Rectal smooth muscle tissue (tissue), 1 donor: ENCODE measurements at regions not wholly inside any gene's neighbourhood (a gene's known extent, or its start where the extent isn't known, plus 50 kb on each side); places are given as distances from the start of the nearest gene placed in this dataset.

ENCODE experiments used
- H3K27ac ChIP-seq: one replicate; pipeline ENCODE4 v1.7.0; 2013; ENCODE audit warnings: low read depth, low read length, inconsistent platforms
- H3K27me3 ChIP-seq: one replicate; pipeline ENCODE4 v1.7.0; 2013; ENCODE audit warnings: low read length; ENCODE audit not compliant: control insufficient read depth, insufficient read depth
- H3K36me3 ChIP-seq: one replicate; pipeline ENCODE4 v1.7.0; 2013; ENCODE audit warnings: low read length; ENCODE audit not compliant: control insufficient read depth, insufficient read depth
- H3K4me1 ChIP-seq: one replicate; pipeline ENCODE4 v1.7.0; 2013; ENCODE audit warnings: low read length; ENCODE audit not compliant: control insufficient read depth, insufficient read depth
- H3K4me3 ChIP-seq: one replicate; pipeline ENCODE4 v1.7.0; 2013; ENCODE audit warnings: low read length
- H3K9ac ChIP-seq: one replicate; pipeline ENCODE4 v1.7.0; 2013; ENCODE audit warnings: low read length

DNA sequence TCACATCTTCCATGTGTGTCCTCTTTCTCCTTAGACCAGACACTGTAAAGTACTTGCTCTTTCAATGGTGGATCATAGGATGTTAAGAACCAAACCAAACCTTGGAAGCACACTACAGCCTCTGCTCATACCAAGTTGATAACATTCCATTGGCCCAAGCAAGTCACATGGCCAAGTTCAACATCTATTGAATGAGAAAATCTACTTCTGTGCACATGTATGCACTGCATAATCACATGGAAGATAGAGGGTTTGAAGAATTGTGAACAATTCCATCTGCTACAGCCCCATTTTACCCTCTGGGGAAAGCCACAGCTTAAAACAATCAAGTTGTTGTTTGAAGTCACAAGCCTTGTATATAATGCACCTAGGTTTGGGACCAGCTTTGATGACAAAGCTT lies 68.2 kb downstream of the MFAP3 start:
- no peak overlapping the region for H3K9ac ChIP-seq
- no peak overlapping the region for H3K27ac ChIP-seq
- H3K4me3 ChIP-seq, result no peak overlapping the region
- no peaks in the 10 kb centered on the region for H3K4me1 ChIP-seq
- no peaks in the 10 kb centered on the region for H3K27me3 ChIP-seq
- H3K36me3 ChIP-seq, result no peaks in the 10 kb centered on the region

- H3K27me3 ChIP-seq, result no peaks in the 10 kb centered on the region
- H3K4me1 ChIP-seq, result no peaks in the 10 kb centered on the region
- no peak overlapping the region for H3K9ac ChIP-seq
- no peaks in the 10 kb centered on the region for H3K36me3 ChIP-seq
- H3K27ac ChIP-seq, result no peak overlapping the region
- H3K4me3 ChIP-seq, result no peak overlapping the region
Measured at GRCh38 chr5:154107756-154108155, 69.0 kb downstream of the MFAP3 start.

- no peaks in the 10 kb centered on the region for H3K27me3 ChIP-seq
- no peak overlapping the region for H3K4me3 ChIP-seq
- no peak overlapping the region for H3K27ac ChIP-seq
- H3K9ac ChIP-seq, result no peak overlapping the region
- no peaks in the 10 kb centered on the region for H3K36me3 ChIP-seq
- H3K4me1 ChIP-seq, result no peaks in the 10 kb centered on the region
Measured at GRCh38 chr5:154109416-154110106, 70.8 kb downstream of the MFAP3 start.

DNA sequence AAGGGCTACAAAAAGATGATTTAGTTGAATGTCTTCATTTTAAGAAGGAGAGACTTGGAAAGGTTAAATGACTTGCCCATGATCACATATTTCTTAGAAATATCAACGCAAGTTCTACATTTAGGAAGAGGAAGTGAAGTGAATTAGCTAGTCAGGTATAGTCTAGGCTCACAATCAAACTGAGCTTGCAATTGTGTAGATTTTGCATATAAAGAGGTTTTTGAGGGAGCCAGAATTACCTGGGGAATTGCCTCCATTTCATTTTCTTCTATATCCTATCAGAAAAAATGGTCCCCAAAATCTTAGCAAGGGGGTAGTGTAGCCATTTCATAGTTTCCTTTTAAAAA lies 71.3 kb downstream of the MFAP3 start:
- Histone ChIP-seq H3K9ac (no peak overlapping the region), H3K4me3 (no peak overlapping the region), H3K36me3 (no peaks in the 10 kb centered on the region), H3K27me3 (no peaks in the 10 kb centered on the region), H3K27ac (no peak overlapping the region), H3K4me1 (no peaks in the 10 kb centered on the region)

DNA sequence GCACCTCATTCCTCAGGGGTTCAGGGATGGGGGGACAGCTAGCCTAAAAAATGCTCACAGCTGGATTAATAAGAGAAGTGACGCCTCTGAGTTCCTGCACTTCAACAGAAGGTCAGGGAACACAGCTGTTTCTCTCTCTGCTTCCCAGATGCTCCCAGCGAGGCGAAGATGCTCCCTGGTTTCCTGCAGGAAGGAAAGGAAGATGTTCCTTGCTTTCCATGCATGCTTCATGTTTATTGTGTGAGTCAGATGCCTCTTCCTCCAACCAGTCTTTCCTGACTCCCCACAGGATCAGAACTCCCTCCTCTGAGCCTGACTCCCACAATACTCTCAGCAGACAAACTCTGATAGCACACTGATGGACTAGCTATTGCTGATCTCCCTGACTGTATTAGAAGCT lies 71.9 kb downstream of the MFAP3 start:
- Histone ChIP-seq H3K36me3 (no peaks in the 10 kb centered on the region), H3K9ac (no peak overlapping the region), H3K4me1 (no peaks in the 10 kb centered on the region), H3K27me3 (no peaks in the 10 kb centered on the region), H3K27ac (no peak overlapping the region), H3K4me3 (no peak overlapping the region)

DNA sequence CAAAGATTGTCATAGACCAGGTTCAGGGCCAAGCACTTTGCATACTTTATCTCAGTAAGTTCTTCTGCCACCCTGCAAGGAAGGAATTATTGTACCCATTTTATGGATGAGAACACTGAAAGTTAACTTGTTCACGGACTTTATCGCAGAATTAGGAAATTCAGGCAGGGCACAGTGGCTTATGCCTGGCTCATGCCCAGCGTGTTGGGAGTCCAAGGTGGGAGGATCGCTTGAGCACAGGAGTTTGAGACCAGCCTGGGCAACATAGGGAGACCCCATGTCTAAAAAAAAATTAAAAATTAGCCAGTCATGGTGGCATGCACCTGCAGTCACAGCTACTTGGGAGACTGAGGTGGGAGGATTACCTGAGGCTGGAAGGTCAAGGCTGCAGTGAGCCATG lies 72.4 kb downstream of the MFAP3 start:
- no peak overlapping the region for H3K4me3 ChIP-seq
- H3K36me3 ChIP-seq, result no peaks in the 10 kb centered on the region
- no peak overlapping the region for H3K27ac ChIP-seq
- H3K4me1 ChIP-seq, result no peaks in the 10 kb centered on the region
- no peaks in the 10 kb centered on the region for H3K27me3 ChIP-seq
- H3K9ac ChIP-seq, result no peak overlapping the region

DNA sequence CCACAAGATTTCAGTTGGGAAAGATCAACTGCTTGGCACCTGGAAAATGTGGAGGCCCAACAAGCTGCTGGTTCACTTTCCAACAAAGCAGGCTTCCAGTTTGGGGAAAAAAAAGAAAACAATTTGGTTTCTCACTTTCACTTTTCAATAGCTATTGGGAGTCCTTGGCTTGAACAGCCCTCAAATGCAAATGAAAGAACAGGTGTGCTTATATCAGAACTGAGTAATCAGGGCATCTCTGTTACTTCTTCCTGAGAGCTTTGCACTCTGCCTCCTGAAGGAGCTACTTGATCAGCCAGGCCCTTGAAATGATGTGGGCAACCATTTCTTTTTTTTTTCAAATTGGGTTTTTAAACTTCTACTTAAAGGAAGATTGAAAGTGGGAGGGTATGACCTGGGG lies 73.5 kb downstream of the MFAP3 start:
- no peaks in the 10 kb centered on the region for H3K36me3 ChIP-seq
- H3K27me3 ChIP-seq, result no peaks in the 10 kb centered on the region
- H3K27ac ChIP-seq, result no peak overlapping the region
- no peak overlapping the region for H3K4me3 ChIP-seq
- no peak overlapping the region for H3K9ac ChIP-seq
- H3K4me1 ChIP-seq, result no peaks in the 10 kb centered on the region

GRCh38 chr5:154115291-154115690 lies 75.2 kb upstream of the GALNT10 start:
- H3K27me3 ChIP-seq, result no peaks in the 10 kb centered on the region
- H3K36me3 ChIP-seq, result no peaks in the 10 kb centered on the region
- H3K27ac ChIP-seq, result no peak overlapping the region
- no peaks in the 10 kb centered on the region for H3K4me1 ChIP-seq
- H3K4me3 ChIP-seq, result no peak overlapping the region
- no peak overlapping the region for H3K9ac ChIP-seq

DNA sequence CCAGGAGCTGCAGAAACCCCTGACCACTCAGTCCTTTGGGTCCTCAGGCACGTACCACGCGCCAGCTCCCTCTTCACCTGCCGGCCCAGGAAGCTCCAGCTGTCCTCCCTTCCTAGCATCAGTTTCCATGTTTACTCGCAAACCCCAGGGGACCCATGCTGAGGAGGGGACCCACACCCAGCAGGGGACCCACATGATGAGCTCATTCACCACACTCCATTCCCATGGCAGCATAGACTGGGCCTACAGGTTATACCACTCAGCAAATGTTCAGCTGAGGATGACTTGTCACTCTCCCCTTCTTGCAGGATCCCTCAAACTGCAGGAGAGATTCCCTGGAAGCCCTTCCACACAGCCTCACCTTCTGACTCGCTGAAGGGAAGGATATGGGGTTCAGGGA lies 73.5 kb upstream of the GALNT10 start:
- H3K27ac ChIP-seq, result no peak overlapping the region
- no peaks in the 10 kb centered on the region for H3K36me3 ChIP-seq
- H3K27me3 ChIP-seq, result no peaks in the 10 kb centered on the region
- H3K4me1 ChIP-seq, result no peaks in the 10 kb centered on the region
- no peak overlapping the region for H3K4me3 ChIP-seq
- no peak overlapping the region for H3K9ac ChIP-seq

DNA sequence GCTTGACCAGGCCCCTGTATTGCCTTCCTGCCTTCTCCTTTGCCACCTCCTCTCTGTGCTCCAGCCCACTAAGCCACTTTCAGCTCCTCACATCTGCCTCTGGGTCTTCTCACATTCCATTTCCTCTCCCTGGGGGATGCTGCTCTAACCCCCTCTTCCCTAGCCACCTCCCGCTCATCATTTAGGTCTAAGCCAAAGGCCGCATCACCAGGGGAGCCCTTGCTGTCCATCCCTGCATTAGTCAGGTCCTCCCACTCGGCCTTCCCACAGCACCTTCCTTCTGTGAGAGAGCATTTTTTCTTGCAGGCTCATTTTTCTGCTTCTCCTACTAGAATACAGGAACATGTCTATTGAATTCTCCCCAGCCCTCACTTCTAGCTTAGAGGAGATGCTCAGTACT lies 72.6 kb upstream of the GALNT10 start:
- Histone ChIP-seq H3K4me1 (no peaks in the 10 kb centered on the region), H3K4me3 (no peak overlapping the region), H3K36me3 (no peaks in the 10 kb centered on the region), H3K27me3 (no peaks in the 10 kb centered on the region), H3K9ac (no peak overlapping the region), H3K27ac (no peak overlapping the region)

GRCh38 chr5:154118385-154118784 lies 72.1 kb upstream of the GALNT10 start:
- Histone ChIP-seq H3K4me3 (no peak overlapping the region), H3K9ac (no peak overlapping the region), H3K36me3 (no peaks in the 10 kb centered on the region), H3K27ac (no peak overlapping the region), H3K27me3 (no peaks in the 10 kb centered on the region), H3K4me1 (no peaks in the 10 kb centered on the region)

GRCh38 chr5:154118893-154119336 lies 71.6 kb upstream of the GALNT10 start:
- H3K27me3 ChIP-seq, result no peaks in the 10 kb centered on the region
- no peak overlapping the region for H3K27ac ChIP-seq
- no peaks in the 10 kb centered on the region for H3K36me3 ChIP-seq
- no peaks in the 10 kb centered on the region for H3K4me1 ChIP-seq
- H3K4me3 ChIP-seq, result no peak overlapping the region
- no peak overlapping the region for H3K9ac ChIP-seq

DNA sequence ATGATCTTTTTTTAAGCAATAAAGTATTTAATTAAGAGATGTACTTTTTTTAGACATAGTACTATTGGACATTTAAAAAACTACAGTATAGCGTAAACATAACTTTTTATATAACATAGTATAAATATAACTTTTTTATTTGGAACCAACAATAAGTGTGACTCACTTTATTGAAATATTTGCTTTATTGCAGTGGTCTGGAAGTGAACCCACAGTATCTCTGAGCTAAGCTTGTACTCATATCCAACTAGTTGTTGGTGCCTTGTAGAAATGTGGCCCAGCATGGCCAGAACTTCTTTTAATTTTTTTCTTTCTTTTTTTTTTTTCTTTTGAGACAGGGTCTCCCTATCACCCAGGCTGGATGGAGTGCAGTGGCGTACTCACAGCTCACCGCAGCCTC lies 61.5 kb upstream of the GALNT10 start:
- H3K27ac ChIP-seq, result no peak overlapping the region
- no peaks in the 10 kb centered on the region for H3K27me3 ChIP-seq
- H3K9ac ChIP-seq, result no peak overlapping the region
- no peaks in the 10 kb centered on the region for H3K4me1 ChIP-seq
- H3K36me3 ChIP-seq, result no peaks in the 10 kb centered on the region
- no peak overlapping the region for H3K4me3 ChIP-seq
